ENCODE measurements at regions not wholly inside any gene's neighbourhood (a gene's known extent, or its start where the extent isn't known, plus 50 kb on each side); places are given as distances from the start of the nearest gene placed in this dataset.
"Not testable (repeated sequence)": the region's sequence is repeated elsewhere in the genome, so short reads cannot be mapped to it uniquely, and the experiment has no call there.

- no peaks in the 10 kb centered on the region for H3K36me3 ChIP-seq (ENCODE audit: control insufficient read depth, insufficient read depth, low read length)
- H2AFZ ChIP-seq (ENCODE audit: low read length) = no peak overlapping the region
- no peaks in the 10 kb centered on the region for H3K4me1 ChIP-seq (ENCODE audit: control insufficient read depth, extremely low read depth, insufficient read depth, low read length)
- H3K9me3 ChIP-seq (ENCODE audit: control insufficient read depth, insufficient read depth, low read depth, low read length) = no peaks in the 10 kb centered on the region
- H3K27ac ChIP-seq (ENCODE audit: insufficient read depth, low read length) = no peak overlapping the region
- H3K4me2 ChIP-seq (ENCODE audit: extremely low read depth, insufficient read depth, low read length) = no peak overlapping the region
- H3K79me2 ChIP-seq (ENCODE audit: control insufficient read depth, insufficient read depth, low read length) = no peaks in the 10 kb centered on the region
- no peaks in the 10 kb centered on the region for H4K20me1 ChIP-seq (ENCODE audit: control insufficient read depth, extremely low read depth, insufficient read depth, low read length)
- TF ChIP-seq CTCF (conservative IDR thresholded peaks at IDR 0.05 in 1 of 2, IDR thresholded peaks at IDR 0.05 in 1 of 2; ENCODE audit: low read depth in 1 of 2, low read length in 2 of 2) = no peak
- TF ChIP-seq EZH2 (IDR thresholded peaks at IDR 0.05; ENCODE audit: low read length, missing control alignments) = no peak
- H3K9ac ChIP-seq (ENCODE audit: insufficient read depth, low read length) = no peak overlapping the region
- H3K4me3 ChIP-seq (replicated peaks in 1 of 4; ENCODE audit: control extremely low read depth in 1 of 4, insufficient read depth in 1 of 4, low read depth in 3 of 4, low read length in 4 of 4) = no peak overlapping the region
- H3K27me3 ChIP-seq (ENCODE audit: control insufficient read depth, insufficient read depth, low read length) = no peaks in the 10 kb centered on the region
- DNase-seq (ENCODE audit: low read depth in 2 of 2) = no peak
Observed at GRCh38 chr4:159927781-159928180, 824.9 kb downstream of the RAPGEF2 start.

GRCh38 chr4:159934602-159935001 lies 831.7 kb downstream of the RAPGEF2 start:
- not testable (repeated sequence) for H3K27ac ChIP-seq (ENCODE audit: insufficient read depth, low read length); DNase-seq (ENCODE audit: low read depth in 2 of 2); H3K4me2 ChIP-seq (ENCODE audit: extremely low read depth, insufficient read depth, low read length); H2AFZ ChIP-seq (ENCODE audit: low read length); H3K9me3 ChIP-seq (ENCODE audit: control insufficient read depth, insufficient read depth, low read depth, low read length); H3K4me3 ChIP-seq (replicated peaks in 1 of 4; ENCODE audit: control extremely low read depth in 1 of 4, insufficient read depth in 1 of 4, low read depth in 3 of 4, low read length in 4 of 4); H3K27me3 ChIP-seq (ENCODE audit: control insufficient read depth, insufficient read depth, low read length); H4K20me1 ChIP-seq (ENCODE audit: control insufficient read depth, extremely low read depth, insufficient read depth, low read length); H3K9ac ChIP-seq (ENCODE audit: insufficient read depth, low read length); H3K4me1 ChIP-seq (ENCODE audit: control insufficient read depth, extremely low read depth, insufficient read depth, low read length); H3K79me2 ChIP-seq (ENCODE audit: control insufficient read depth, insufficient read depth, low read length); H3K36me3 ChIP-seq (ENCODE audit: control insufficient read depth, insufficient read depth, low read length)

- Histone ChIP-seq H3K36me3 (ENCODE audit: control insufficient read depth, insufficient read depth, low read length) (no peaks in the 10 kb centered on the region), H3K4me2 (ENCODE audit: extremely low read depth, insufficient read depth, low read length) (no peak overlapping the region), H3K27me3 (ENCODE audit: control insufficient read depth, insufficient read depth, low read length) (no peaks in the 10 kb centered on the region), H3K9ac (ENCODE audit: insufficient read depth, low read length) (no peak overlapping the region), H3K4me1 (ENCODE audit: control insufficient read depth, extremely low read depth, insufficient read depth, low read length) (no peaks in the 10 kb centered on the region), H2AFZ (ENCODE audit: low read length) (no peak overlapping the region), H3K4me3 (replicated peaks in 1 of 4; ENCODE audit: control extremely low read depth in 1 of 4, insufficient read depth in 1 of 4, low read depth in 3 of 4, low read length in 4 of 4) (no peak overlapping the region), H3K9me3 (ENCODE audit: control insufficient read depth, insufficient read depth, low read depth, low read length) (no peaks in the 10 kb centered on the region), H4K20me1 (ENCODE audit: control insufficient read depth, extremely low read depth, insufficient read depth, low read length) (no peaks in the 10 kb centered on the region), H3K27ac (ENCODE audit: insufficient read depth, low read length) (no peak overlapping the region), H3K79me2 (ENCODE audit: control insufficient read depth, insufficient read depth, low read length) (no peaks in the 10 kb centered on the region)
- TF ChIP-seq EZH2 (IDR thresholded peaks at IDR 0.05; ENCODE audit: low read length, missing control alignments) (no peak), CTCF (conservative IDR thresholded peaks at IDR 0.05 in 1 of 2, IDR thresholded peaks at IDR 0.05 in 1 of 2; ENCODE audit: low read depth in 1 of 2, low read length in 2 of 2) (no peak)
- peak in 1 of 2 donors; percentile 10 for DNase-seq (ENCODE audit: low read depth in 2 of 2)
Observed at GRCh38 chr4:159937595-159937994, 834.7 kb downstream of the RAPGEF2 start.

- H3K36me3 ChIP-seq (ENCODE audit: control insufficient read depth, insufficient read depth, low read length); H3K9ac ChIP-seq (ENCODE audit: insufficient read depth, low read length); H3K4me2 ChIP-seq (ENCODE audit: extremely low read depth, insufficient read depth, low read length); H3K79me2 ChIP-seq (ENCODE audit: control insufficient read depth, insufficient read depth, low read length); H2AFZ ChIP-seq (ENCODE audit: low read length); H3K9me3 ChIP-seq (ENCODE audit: control insufficient read depth, insufficient read depth, low read depth, low read length); H3K4me3 ChIP-seq (replicated peaks in 1 of 4; ENCODE audit: control extremely low read depth in 1 of 4, insufficient read depth in 1 of 4, low read depth in 3 of 4, low read length in 4 of 4); H3K27ac ChIP-seq (ENCODE audit: insufficient read depth, low read length); H3K4me1 ChIP-seq (ENCODE audit: control insufficient read depth, extremely low read depth, insufficient read depth, low read length); H3K27me3 ChIP-seq (ENCODE audit: control insufficient read depth, insufficient read depth, low read length); DNase-seq (ENCODE audit: low read depth in 2 of 2); H4K20me1 ChIP-seq (ENCODE audit: control insufficient read depth, extremely low read depth, insufficient read depth, low read length): not testable (repeated sequence)
Observed at GRCh38 chr4:159939681-159940080, 836.8 kb downstream of the RAPGEF2 start.

Measured in fibroblast of lung (primary cell).